A673 (cell line): ENCODE measurements at regions not wholly inside any gene's neighbourhood (a gene's known extent, or its start where the extent isn't known, plus 50 kb on each side); places are given as distances from the start of the nearest gene placed in this dataset.

ENCODE experiments used
- BruUV-seq: library from RNA; stranded (reverse); fragments of 400-500 nt; replicated peaks from 2 replicates; lab custom pipeline; 2021; lab: Mats Ljungman, UMichigan
- CTCF ChIA-PET: fragments of 300-600 bp; sonication (Branson Sonifier 250); formaldehyde crosslinking; loops from one replicate; lab custom pipeline; 2022; ENCODE audit warnings: antibody characterized with exemption; lab: Charles Lee
- POLR2A ChIA-PET: fragments of 300-600 bp; sonication (Branson Sonifier 250); formaldehyde crosslinking; loops from one replicate; lab custom pipeline; 2022; ENCODE audit warnings: antibody characterized with exemption; ENCODE audit not compliant: low non-redundant PET; lab: Charles Lee
- DNase-seq: peaks from one replicate; pipeline ENCODE4 v3.0.0-alpha.2; 2015; ENCODE audit warnings: low spot score
- H3K27ac ChIP-seq: fragments of 200-600 bp; sonication (generic); 2 replicates; pipeline ENCODE4 v1.5.1; 2016; ENCODE audit warnings: mixed run types, low read depth, mild to moderate bottlenecking, mixed read lengths, antibody characterized with exemption, low read length; ENCODE audit not compliant: poor library complexity, severe bottlenecking
- H3K27me3 ChIP-seq: fragments of 200-600 bp; sonication (generic); replicated peaks from 2 replicates; pipeline ENCODE4 v1.6.1; 2017; ENCODE audit warnings: mixed run types, low read depth, mild to moderate bottlenecking, mixed read lengths, antibody characterized with exemption, low read length; ENCODE audit not compliant: insufficient read depth, poor library complexity
- H3K36me3 ChIP-seq: fragments of 200-600 bp; sonication (generic); 2 replicates; pipeline ENCODE4 v1.6.1; 2016; ENCODE audit warnings: mixed run types, mild to moderate bottlenecking, mixed read lengths, antibody characterized with exemption, low read length; ENCODE audit not compliant: insufficient read depth, poor library complexity, severe bottlenecking
- H3K4me1 ChIP-seq: fragments of 200-600 bp; sonication (generic); 2 replicates; pipeline ENCODE4 v1.6.1; 2017; ENCODE audit warnings: mixed run types, mild to moderate bottlenecking, mixed read lengths, antibody characterized with exemption, low read length; ENCODE audit not compliant: insufficient read depth, poor library complexity, severe bottlenecking
- H3K4me3 ChIP-seq: fragments of 200-600 bp; sonication (generic); 2 replicates; pipeline ENCODE4 v1.5.1; 2016; ENCODE audit warnings: low read depth, mixed run types, mild to moderate bottlenecking, mixed read lengths, low read length; ENCODE audit not compliant: poor library complexity, severe bottlenecking
- H3K9me3 ChIP-seq: fragments of 200-600 bp; sonication (generic); 2 replicates; pipeline ENCODE4 v1.6.1; 2016; ENCODE audit warnings: mixed run types, low read depth, mild to moderate bottlenecking, mixed read lengths, antibody characterized with exemption, low read length; ENCODE audit not compliant: poor library complexity, severe bottlenecking
- CTCF ChIP-seq: fragments of 300-800, 200-600 bp; sonication (generic); conservative IDR thresholded peaks from 2 replicates; pipeline ENCODE4 v1.5.1; 2017; ENCODE audit warnings: low read depth, mild to moderate bottlenecking, antibody characterized with exemption, low read length, moderate library complexity, mixed read lengths
- EZH2 ChIP-seq: fragments of 200-600 bp; sonication (generic); IDR thresholded peaks from 2 replicates; pipeline ENCODE4 v1.6.1; 2017; ENCODE audit warnings: borderline replicate concordance, low read depth, mild to moderate bottlenecking, mixed read lengths, antibody characterized with exemption, low read length; ENCODE audit not compliant: poor library complexity, severe bottlenecking
- intact Hi-C: fragments of 100-400 bp; cut with micrococcal nuclease; formaldehyde crosslinking; loops from one replicate; pipeline ENCODE4 v1.10.0; 2022; ENCODE audit not compliant: unreplicated experiment

DNA sequence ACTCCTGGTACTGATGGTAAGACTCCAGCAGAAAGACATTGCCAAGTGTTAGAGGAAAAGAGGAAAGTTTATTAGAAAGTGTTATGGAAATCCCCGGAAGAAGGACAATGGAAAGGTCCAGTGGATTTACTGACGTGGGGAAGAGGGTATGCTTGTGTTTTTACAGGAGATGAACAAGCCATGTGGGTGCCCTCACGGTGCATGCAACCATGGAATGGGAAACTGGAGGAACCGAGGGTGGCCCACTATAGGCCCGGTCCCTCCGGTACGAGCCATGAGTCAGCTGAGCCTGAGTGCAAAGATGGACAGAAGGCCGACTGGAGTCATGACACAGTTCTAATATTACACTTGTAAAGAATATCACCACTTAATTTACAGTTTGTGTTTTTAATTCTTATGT is 123.3 kb upstream of the ZCCHC13 start:
- intact Hi-C loops, result no loop called here
- TF ChIP-seq EZH2, result no peak
- no peak for TF ChIP-seq CTCF
- Histone ChIP-seq H3K9me3 (no peaks in the 10 kb centered on the region), H3K4me3 (no peak overlapping the region), H3K27ac (no peak overlapping the region), H3K4me1 (no peaks in the 10 kb centered on the region), H3K27me3 (peaks cover 6% of the 10 kb centered on the region), H3K36me3 (no peaks in the 10 kb centered on the region)
- ChIA-PET CTCF (no interaction called here), POLR2A (no interaction called here)
- no peak for DNase-seq
- BruUV-seq, result no TSS peak

DNA sequence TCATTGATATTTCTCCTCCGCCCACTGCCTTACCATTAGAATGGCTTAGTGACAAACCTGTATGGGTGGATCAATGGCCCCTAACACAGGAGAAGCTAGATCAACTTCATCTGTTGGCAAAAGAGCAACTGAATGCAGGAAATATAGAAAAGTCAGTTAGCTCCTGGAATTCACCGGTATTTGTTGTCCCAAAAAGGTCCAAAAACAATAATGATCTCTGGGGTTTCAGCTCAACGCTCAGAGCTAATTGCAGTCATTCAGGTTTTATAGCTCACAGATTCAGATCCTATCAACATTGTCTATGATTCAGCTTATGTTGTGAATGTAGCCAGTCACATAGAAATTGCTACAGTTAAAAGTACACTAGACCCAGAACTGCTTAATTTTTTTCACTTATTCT is 124.0 kb upstream of the ZCCHC13 start:
- BruUV-seq, result no TSS peak
- POLR2A ChIA-PET, result no interaction called here
- intact Hi-C loops, result no loop called here
- no peaks in the 10 kb centered on the region for H3K36me3 ChIP-seq
- TF ChIP-seq CTCF (no peak), EZH2 (no peak)
- no peak overlapping the region for H3K4me3 ChIP-seq
- DNase-seq, result no peak
- H3K27ac ChIP-seq, result no peak overlapping the region
- CTCF ChIA-PET, result no interaction called here
- peaks cover 6% of the 10 kb centered on the region for H3K27me3 ChIP-seq
- no peaks in the 10 kb centered on the region for H3K4me1 ChIP-seq
- no peaks in the 10 kb centered on the region for H3K9me3 ChIP-seq

DNA sequence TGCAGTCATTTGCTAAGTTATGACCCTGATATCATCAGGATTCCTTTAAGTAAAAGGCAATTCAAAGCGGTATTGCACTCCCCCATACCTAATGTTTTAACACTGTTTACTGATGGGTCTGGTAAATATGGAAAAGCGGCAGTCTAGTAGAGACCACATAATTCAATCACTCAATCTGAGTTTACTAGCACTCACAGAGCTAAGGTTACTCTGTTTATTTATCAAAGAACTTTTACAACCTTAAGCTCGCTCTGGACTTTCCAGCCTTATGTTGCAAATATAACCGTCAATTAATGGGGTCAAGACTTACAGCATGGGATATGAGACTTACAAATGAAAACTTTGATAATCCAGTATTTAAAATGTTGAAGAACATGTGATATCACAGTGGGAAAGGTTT is 124.5 kb upstream of the ZCCHC13 start:
- Histone ChIP-seq H3K36me3 (no peaks in the 10 kb centered on the region), H3K9me3 (no peaks in the 10 kb centered on the region), H3K4me3 (no peak overlapping the region), H3K27ac (no peak overlapping the region), H3K27me3 (peaks cover 6% of the 10 kb centered on the region), H3K4me1 (no peaks in the 10 kb centered on the region)
- POLR2A ChIA-PET, result no interaction called here
- intact Hi-C loops, result no loop called here
- CTCF ChIA-PET, result no interaction called here
- no TSS peak for BruUV-seq
- DNase-seq, result no peak
- TF ChIP-seq EZH2 (no peak), CTCF (no peak)
